ENCODE measurements at regions not wholly inside any gene's neighbourhood (a gene's known extent, or its start where the extent isn't known, plus 50 kb on each side); places are given as distances from the start of the nearest gene placed in this dataset.

GRCh38 chr11:69234740-69235710 lies 58.9 kb upstream of the MYEOV start:
- TF ChIP-seq CTCF (IDR thresholded peaks at IDR 0.05; ENCODE audit: poor library complexity): no peak
- TF ChIP-seq EZH2 (IDR thresholded peaks at IDR 0.05; ENCODE audit: borderline replicate concordance): no peak
- TF ChIP-seq EZH2phosphoT487 (IDR thresholded peaks at IDR 0.05; ENCODE audit: low read depth, severe bottlenecking, unreplicated experiment): no peak
